ENCODE measurements at regions not wholly inside any gene's neighbourhood (a gene's known extent, or its start where the extent isn't known, plus 50 kb on each side); places are given as distances from the start of the nearest gene placed in this dataset.

- H3K4me3 ChIP-seq (ENCODE audit: low read length), result no peak overlapping the region
- no peak for TF ChIP-seq CTCF (conservative IDR thresholded peaks at IDR 0.05; ENCODE audit: low read depth, low read length)
- no peak for DNase-seq (ENCODE audit: low read depth)
Measured at GRCh38 chr9:20170122-20170521, 381.3 kb upstream of the SLC24A2 start.

- DNase-seq (ENCODE audit: low read depth), result no peak
- no peak for TF ChIP-seq CTCF (conservative IDR thresholded peaks at IDR 0.05; ENCODE audit: low read depth, low read length)
- no peak overlapping the region for H3K4me3 ChIP-seq (ENCODE audit: low read length)
Measured at GRCh38 chr9:20152151-20152725, 363.4 kb upstream of the SLC24A2 start.

GRCh38 chr9:20148416-20148815, 359.6 kb upstream of the SLC24A2 start:
- no peak for TF ChIP-seq CTCF (conservative IDR thresholded peaks at IDR 0.05; ENCODE audit: low read depth, low read length)
- no peak overlapping the region for H3K4me3 ChIP-seq (ENCODE audit: low read length)
- DNase-seq (ENCODE audit: low read depth), result no peak

GRCh38 chr9:20144197-20144596, 355.4 kb upstream of the SLC24A2 start:
- TF ChIP-seq CTCF (conservative IDR thresholded peaks at IDR 0.05; ENCODE audit: low read depth, low read length), result no peak
- DNase-seq (ENCODE audit: low read depth), result no peak
- H3K4me3 ChIP-seq (ENCODE audit: low read length), result no peak overlapping the region

- no peak for DNase-seq (ENCODE audit: low read depth)
- H3K4me3 ChIP-seq (ENCODE audit: low read length), result no peak overlapping the region
- TF ChIP-seq CTCF (conservative IDR thresholded peaks at IDR 0.05; ENCODE audit: low read depth, low read length), result no peak
Measured at GRCh38 chr9:20139763-20140290, 351.0 kb upstream of the SLC24A2 start.

GRCh38 chr9:20138841-20139240, 350.0 kb upstream of the SLC24A2 start:
- H3K4me3 ChIP-seq (ENCODE audit: low read length), result no peak overlapping the region
- no peak for DNase-seq (ENCODE audit: low read depth)
- no peak for TF ChIP-seq CTCF (conservative IDR thresholded peaks at IDR 0.05; ENCODE audit: low read depth, low read length)

- no peak overlapping the region for H3K4me3 ChIP-seq (ENCODE audit: low read length)
Measured at GRCh38 chr9:20138116-20138515, 349.3 kb upstream of the SLC24A2 start.

More at GRCh38 chr9:20138116-20138515, 349.3 kb upstream of the SLC24A2 start:
- no peak for TF ChIP-seq CTCF (conservative IDR thresholded peaks at IDR 0.05; ENCODE audit: low read depth, low read length)
- no peak for DNase-seq (ENCODE audit: low read depth)

Data from retinal pigment epithelial cell (primary cell).